Fibroblast of the aortic adventitia (primary cell): ENCODE measurements at regions not wholly inside any gene's neighbourhood (a gene's known extent, or its start where the extent isn't known, plus 50 kb on each side); places are given as distances from the start of the nearest gene placed in this dataset.

ENCODE experiments used
- DNase-seq: peaks from one replicate; pipeline ENCODE4 v3.0.0-alpha.2; 2010; ENCODE audit warnings: low read depth
- H3K4me3 ChIP-seq: 2 replicates; pipeline ENCODE4 v1.5.1; 2011; ENCODE audit warnings: low read depth, mild to moderate bottlenecking, control low read depth, low read length, moderate library complexity
- CTCF ChIP-seq: IDR thresholded peaks from 2 replicates; pipeline ENCODE4 v1.5.1; 2011; ENCODE audit warnings: mild to moderate bottlenecking, low read length, control low read depth, inconsistent platforms; ENCODE audit not compliant: insufficient read depth

- DNase-seq: no peak
- no peak overlapping the region for H3K4me3 ChIP-seq
- no peak for TF ChIP-seq CTCF
Measured at GRCh38 chr5:124088289-124089032, 576.5 kb downstream of the CSNK1G3 start.

GRCh38 chr5:124087752-124088151, 575.8 kb downstream of the CSNK1G3 start:
- no peak for TF ChIP-seq CTCF
- H3K4me3 ChIP-seq: no peak overlapping the region
- DNase-seq: no peak

GRCh38 chr5:124080256-124080655, 568.3 kb downstream of the CSNK1G3 start:
- H3K4me3 ChIP-seq: no peak overlapping the region
- no peak for TF ChIP-seq CTCF
- no peak for DNase-seq

GRCh38 chr5:124079062-124079461, 567.1 kb downstream of the CSNK1G3 start:
- peak; percentile 3 for DNase-seq
- no peak overlapping the region for H3K4me3 ChIP-seq
- TF ChIP-seq CTCF: no peak

GRCh38 chr5:124074500-124074899, 562.5 kb downstream of the CSNK1G3 start:
- no peak for DNase-seq
- no peak overlapping the region for H3K4me3 ChIP-seq
- no peak for TF ChIP-seq CTCF

- no peak overlapping the region for H3K4me3 ChIP-seq
- no peak for DNase-seq
- no peak for TF ChIP-seq CTCF
Measured at GRCh38 chr5:124072570-124072969, 560.6 kb downstream of the CSNK1G3 start.

GRCh38 chr5:124071039-124071438, 559.1 kb downstream of the CSNK1G3 start:
- TF ChIP-seq CTCF: no peak
- DNase-seq: no peak
- no peak overlapping the region for H3K4me3 ChIP-seq
